NCI-H526 treated with DMSO at 0.1 percent for 48 hours (cell line): ENCODE measurements at regions not wholly inside any gene's neighbourhood (a gene's known extent, or its start where the extent isn't known, plus 50 kb on each side); places are given as distances from the start of the nearest gene placed in this dataset.

Source experiments
- DNase-seq: peaks from one replicate; lab custom pipeline; 2025; lab: John Stamatoyannopoulos, UW

GRCh38 chr18:21162786-21163185 is 51.2 kb upstream of the ROCK1 start:
- no peak for DNase-seq

- no peak for DNase-seq
Measured at GRCh38 chr18:21163647-21164547, 52.3 kb upstream of the ROCK1 start.

GRCh38 chr18:21164548-21165095 is 53.0 kb upstream of the ROCK1 start:
- DNase-seq, result no peak

- DNase-seq, result peak; percentile 89
Measured at GRCh38 chr18:21167641-21168377, 56.2 kb upstream of the ROCK1 start.

GRCh38 chr18:21168880-21169279 is 57.3 kb upstream of the ROCK1 start:
- DNase-seq, result no peak

GRCh38 chr18:21177822-21178221 is 64.2 kb upstream of the GREB1L start:
- DNase-seq, result no peak

- DNase-seq, result peak; percentile 15
Measured at GRCh38 chr18:21179590-21180220, 62.3 kb upstream of the GREB1L start.

GRCh38 chr18:21180588-21180987 is 61.4 kb upstream of the GREB1L start:
- DNase-seq, result no peak

GRCh38 chr18:21181766-21182165 is 60.3 kb upstream of the GREB1L start:
- no peak for DNase-seq

GRCh38 chr18:21183670-21184069 is 58.4 kb upstream of the GREB1L start:
- no peak for DNase-seq

GRCh38 chr18:21184396-21184996 is 57.5 kb upstream of the GREB1L start:
- no peak for DNase-seq

- no peak for DNase-seq
Measured at GRCh38 chr18:21187886-21188285, 54.1 kb upstream of the GREB1L start.

- peak; percentile 14 for DNase-seq
Measured at GRCh38 chr18:21191596-21192307, 50.3 kb upstream of the GREB1L start.
